Neural progenitor cell (in vitro differentiated cells): ENCODE measurements at regions not wholly inside any gene's neighbourhood (a gene's known extent, or its start where the extent isn't known, plus 50 kb on each side); places are given as distances from the start of the nearest gene placed in this dataset.

Experiments
- EZH2 ChIP-seq: fragments of 200-600 bp; sonication (generic); IDR thresholded peaks from 2 replicates; pipeline ENCODE4 v1.6.1; 2017; ENCODE audit warnings: antibody characterized with exemption, mild to moderate bottlenecking, moderate library complexity
- EZH2phosphoT487 ChIP-seq: fragments of 200-600 bp; sonication (generic); IDR thresholded peaks from 2 replicates; pipeline ENCODE4 v1.6.1; 2017; ENCODE audit warnings: antibody characterized with exemption
- TF ChIP-seq, protein P1 (sequence below): fragments of 200-600 bp; sonication (generic); IDR thresholded peaks from 2 replicates; pipeline ENCODE4 v1.5.1; 2017; ENCODE audit warnings: antibody characterized with exemption, mild to moderate bottlenecking

GRCh38 chr9:90169490-90169889, 473.1 kb downstream of the DIRAS2 start:
- TF ChIP-seq, protein P1, sequence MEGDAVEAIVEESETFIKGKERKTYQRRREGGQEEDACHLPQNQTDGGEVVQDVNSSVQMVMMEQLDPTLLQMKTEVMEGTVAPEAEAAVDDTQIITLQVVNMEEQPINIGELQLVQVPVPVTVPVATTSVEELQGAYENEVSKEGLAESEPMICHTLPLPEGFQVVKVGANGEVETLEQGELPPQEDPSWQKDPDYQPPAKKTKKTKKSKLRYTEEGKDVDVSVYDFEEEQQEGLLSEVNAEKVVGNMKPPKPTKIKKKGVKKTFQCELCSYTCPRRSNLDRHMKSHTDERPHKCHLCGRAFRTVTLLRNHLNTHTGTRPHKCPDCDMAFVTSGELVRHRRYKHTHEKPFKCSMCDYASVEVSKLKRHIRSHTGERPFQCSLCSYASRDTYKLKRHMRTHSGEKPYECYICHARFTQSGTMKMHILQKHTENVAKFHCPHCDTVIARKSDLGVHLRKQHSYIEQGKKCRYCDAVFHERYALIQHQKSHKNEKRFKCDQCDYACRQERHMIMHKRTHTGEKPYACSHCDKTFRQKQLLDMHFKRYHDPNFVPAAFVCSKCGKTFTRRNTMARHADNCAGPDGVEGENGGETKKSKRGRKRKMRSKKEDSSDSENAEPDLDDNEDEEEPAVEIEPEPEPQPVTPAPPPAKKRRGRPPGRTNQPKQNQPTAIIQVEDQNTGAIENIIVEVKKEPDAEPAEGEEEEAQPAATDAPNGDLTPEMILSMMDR = no peak
- no peak for TF ChIP-seq EZH2
- no peak for TF ChIP-seq EZH2phosphoT487
